ENCODE measurements at regions not wholly inside any gene's neighbourhood (a gene's known extent, or its start where the extent isn't known, plus 50 kb on each side); places are given as distances from the start of the nearest gene placed in this dataset.

- no peak for DNase-seq
- Histone ChIP-seq H3K9me3 (replicated peaks in 1 of 3) (no peaks in the 10 kb centered on the region), H3K27ac (no peak overlapping the region), H3K4me1 (replicated peaks in 1 of 2) (no peaks in the 10 kb centered on the region), H3K36me3 (replicated peaks in 1 of 2) (no peaks in the 10 kb centered on the region), H3K27me3 (no peaks in the 10 kb centered on the region), H3K4me3 (no peak overlapping the region)
- WGBS, 4 donors = 18 to 34% (median 28%) methylated on average over 5 of the region's 5 CpGs
- intact Hi-C loops (cut with DNase I) = no loop called here
- no peak for TF ChIP-seq POLR2A (IDR thresholded peaks at IDR 0.05)
- no peak for TF ChIP-seq CTCF (IDR thresholded peaks at IDR 0.05)
Measured at GRCh38 chr16:8355675-8356074, 234.6 kb downstream of the TMEM114 start.

- 26 to 40% (median 31%) methylated on average over 3 of the region's 3 CpGs for WGBS, 4 donors
- H3K27me3 ChIP-seq = peaks cover 3% of the 10 kb centered on the region
- no peak for DNase-seq
- no peaks in the 10 kb centered on the region for H3K9me3 ChIP-seq (replicated peaks in 1 of 3)
- intact Hi-C loops (cut with DNase I) = no loop called here
- no peak overlapping the region for H3K4me3 ChIP-seq
- H3K4me1 ChIP-seq (replicated peaks in 1 of 2) = no peaks in the 10 kb centered on the region
- no peak overlapping the region for H3K27ac ChIP-seq
- TF ChIP-seq CTCF (IDR thresholded peaks at IDR 0.05) = no peak
- no peak for TF ChIP-seq POLR2A (IDR thresholded peaks at IDR 0.05)
- H3K36me3 ChIP-seq (replicated peaks in 1 of 2) = no peaks in the 10 kb centered on the region
Measured at GRCh38 chr16:8346294-8346693, 244.0 kb downstream of the TMEM114 start.

- TF ChIP-seq POLR2A (IDR thresholded peaks at IDR 0.05) (no peak), CTCF (IDR thresholded peaks at IDR 0.05) (no peak)
- Histone ChIP-seq H3K27me3 (peaks cover 3% of the 10 kb centered on the region), H3K4me3 (no peak overlapping the region), H3K9me3 (replicated peaks in 1 of 3) (no peaks in the 10 kb centered on the region), H3K27ac (no peak overlapping the region), H3K4me1 (replicated peaks in 1 of 2) (no peaks in the 10 kb centered on the region), H3K36me3 (replicated peaks in 1 of 2) (no peaks in the 10 kb centered on the region)
- no peak for DNase-seq
- 73 to 79% (median 76%) methylated on average over 4 of the region's 4 CpGs for WGBS, 4 donors
- intact Hi-C loops (cut with DNase I) = no loop called here
Measured at GRCh38 chr16:8342276-8342675, 248.0 kb downstream of the TMEM114 start.

- Histone ChIP-seq H3K4me3 (no peak overlapping the region), H3K4me1 (replicated peaks in 1 of 2) (no peaks in the 10 kb centered on the region), H3K36me3 (replicated peaks in 1 of 2) (no peaks in the 10 kb centered on the region), H3K9me3 (replicated peaks in 1 of 3) (no peaks in the 10 kb centered on the region), H3K27me3 (no peaks in the 10 kb centered on the region), H3K27ac (no peak overlapping the region)
- WGBS, 4 donors = 71 to 88% (median 77%) methylated on average over 4 to 5 of the region's 5 CpGs
- no peak for DNase-seq
- intact Hi-C loops (cut with DNase I) = no loop called here
- TF ChIP-seq POLR2A (IDR thresholded peaks at IDR 0.05) (no peak), CTCF (IDR thresholded peaks at IDR 0.05) (no peak)
Measured at GRCh38 chr16:8330761-8331160, 259.6 kb downstream of the TMEM114 start.

Data from adrenal gland (tissue), 9 donors.